ENCODE measurements at regions not wholly inside any gene's neighbourhood (a gene's known extent, or its start where the extent isn't known, plus 50 kb on each side); places are given as distances from the start of the nearest gene placed in this dataset.

GRCh38 chr11:92838759-92839310 is 130.6 kb upstream of the MTNR1B start:
- intact Hi-C loops (cut with micrococcal nuclease): no loop called here
- H3K4me1 ChIP-seq (ENCODE audit: insufficient read depth, low read length): no peaks in the 10 kb centered on the region

DNA sequence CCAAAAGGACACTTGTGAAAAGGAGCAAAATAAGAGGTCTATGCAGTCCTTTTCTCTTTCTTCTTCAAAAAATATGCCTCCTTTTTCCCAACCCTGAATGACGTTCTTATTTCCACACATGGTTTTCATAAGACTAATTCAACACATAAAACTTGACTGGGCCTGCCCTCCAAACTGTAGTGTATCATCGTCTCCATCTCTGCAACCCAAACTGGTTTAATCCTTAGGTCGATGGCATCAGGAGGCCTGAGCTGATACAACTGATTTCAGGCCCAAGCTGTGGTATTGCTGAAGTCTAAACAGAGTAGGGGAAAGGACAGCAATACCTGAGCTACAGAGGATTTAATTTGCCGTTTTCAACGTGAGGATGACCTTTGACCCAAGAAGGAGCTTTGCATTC is 130.0 kb upstream of the MTNR1B start:
- TF ChIP-seq EZH2phosphoT487 (IDR thresholded peaks at IDR 0.05; ENCODE audit: borderline replicate concordance, low read length) (no peak), CTCF (conservative IDR thresholded peaks at IDR 0.05; ENCODE audit: low read depth, low read length) (no peak), EZH2 (IDR thresholded peaks at IDR 0.05; ENCODE audit: low read length, unreplicated experiment) (no peak)
- Histone ChIP-seq H3K9me3 (ENCODE audit: low read length) (no peaks in the 10 kb centered on the region), H3K4me2 (ENCODE audit: low read length) (no peak overlapping the region), H2AFZ (ENCODE audit: low read length) (no peak overlapping the region), H3F3A (ENCODE audit: low read length, unreplicated experiment) (no peaks in the 10 kb centered on the region), H3K27me3 (ENCODE audit: low read length) (peaks cover 15% of the 10 kb centered on the region; the same call in 1 of the 2 replicates), H3K4me3 (ENCODE audit: low read length) (no peak overlapping the region), H3K9ac (ENCODE audit: low read length) (no peak overlapping the region), H3K79me2 (ENCODE audit: low read length) (no peaks in the 10 kb centered on the region), H3K9me2 (replicated peaks; ENCODE audit: low read length) (no peaks in the 10 kb centered on the region), H3K4me1 (ENCODE audit: insufficient read depth, low read length) (no peaks in the 10 kb centered on the region), H3K27ac (ENCODE audit: low read length) (no peak overlapping the region), H4K20me1 (ENCODE audit: low read length) (no peaks in the 10 kb centered on the region), H3K36me3 (ENCODE audit: low read depth, low read length) (no peaks in the 10 kb centered on the region)
- ChIA-PET CTCF (no interaction called here), POLR2A (ENCODE audit: unreplicated experiment) (no interaction called here)
- intact Hi-C loops (cut with micrococcal nuclease): no loop called here
- ATAC-seq (no peak), DNase-seq (no peak)
- BruUV-seq (replicated peaks): no TSS peak

More at GRCh38 chr11:92838759-92839310, 130.6 kb upstream of the MTNR1B start:
- DNase-seq (no peak), ATAC-seq (no peak)
- Histone ChIP-seq H3K4me2 (ENCODE audit: low read length) (no peak overlapping the region), H3K9me3 (ENCODE audit: low read length) (no peaks in the 10 kb centered on the region), H2AFZ (ENCODE audit: low read length) (no peak overlapping the region), H4K20me1 (ENCODE audit: low read length) (no peaks in the 10 kb centered on the region), H3F3A (ENCODE audit: low read length, unreplicated experiment) (no peaks in the 10 kb centered on the region), H3K9ac (ENCODE audit: low read length) (no peak overlapping the region), H3K4me3 (ENCODE audit: low read length) (no peak overlapping the region), H3K27me3 (ENCODE audit: low read length) (peaks cover 9% of the 10 kb centered on the region; the same call in 1 of the 2 replicates), H3K79me2 (ENCODE audit: low read length) (no peaks in the 10 kb centered on the region), H3K9me2 (replicated peaks; ENCODE audit: low read length) (no peaks in the 10 kb centered on the region), H3K27ac (ENCODE audit: low read length) (no peak overlapping the region), H3K36me3 (ENCODE audit: low read depth, low read length) (no peaks in the 10 kb centered on the region)
- POLR2A ChIA-PET (ENCODE audit: unreplicated experiment): no interaction called here
- CTCF ChIA-PET: no interaction called here
- TF ChIP-seq CTCF (conservative IDR thresholded peaks at IDR 0.05; ENCODE audit: low read depth, low read length): no peak
- TF ChIP-seq EZH2 (IDR thresholded peaks at IDR 0.05; ENCODE audit: low read length, unreplicated experiment): no peak
- TF ChIP-seq EZH2phosphoT487 (IDR thresholded peaks at IDR 0.05; ENCODE audit: borderline replicate concordance, low read length): no peak
- BruUV-seq (replicated peaks): no TSS peak

DNA sequence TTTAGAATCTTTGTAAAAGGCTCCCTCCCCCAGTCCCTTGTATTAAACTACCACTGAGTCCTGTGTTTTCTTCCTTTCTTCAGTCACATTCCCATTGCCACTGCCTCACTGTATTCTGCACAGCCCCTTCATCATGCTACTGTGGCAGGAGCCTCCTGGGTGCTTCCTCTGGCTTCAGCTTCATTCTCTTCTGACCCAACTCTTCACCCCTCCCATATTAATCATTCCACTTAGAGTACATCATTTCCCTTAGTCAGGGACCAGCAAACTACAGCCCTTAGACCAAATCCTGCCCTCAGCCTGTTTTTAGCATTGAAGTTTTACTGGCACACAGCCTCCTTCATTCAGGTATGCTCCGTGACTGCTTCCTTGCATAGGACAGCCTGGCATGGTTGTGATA is 127.7 kb upstream of the MTNR1B start:
- ATAC-seq (no peak), DNase-seq (no peak)
- Histone ChIP-seq H3K36me3 (ENCODE audit: low read depth, low read length) (no peaks in the 10 kb centered on the region), H4K20me1 (ENCODE audit: low read length) (no peaks in the 10 kb centered on the region), H3K27ac (ENCODE audit: low read length) (no peak overlapping the region), H3K9me3 (ENCODE audit: low read length) (no peaks in the 10 kb centered on the region), H3K4me1 (ENCODE audit: insufficient read depth, low read length) (no peaks in the 10 kb centered on the region), H3K27me3 (ENCODE audit: low read length) (peaks cover 17% of the 10 kb centered on the region; the same call in 1 of the 2 replicates), H3K9me2 (replicated peaks; ENCODE audit: low read length) (no peaks in the 10 kb centered on the region), H3K4me2 (ENCODE audit: low read length) (no peak overlapping the region), H3K4me3 (ENCODE audit: low read length) (no peak overlapping the region), H3K9ac (ENCODE audit: low read length) (no peak overlapping the region), H3K79me2 (ENCODE audit: low read length) (no peaks in the 10 kb centered on the region), H2AFZ (ENCODE audit: low read length) (no peak overlapping the region), H3F3A (ENCODE audit: low read length, unreplicated experiment) (no peaks in the 10 kb centered on the region)
- ChIA-PET POLR2A (ENCODE audit: unreplicated experiment) (no interaction called here), CTCF (no interaction called here)
- BruUV-seq (replicated peaks): no TSS peak
- intact Hi-C loops (cut with micrococcal nuclease): no loop called here
- TF ChIP-seq CTCF (conservative IDR thresholded peaks at IDR 0.05; ENCODE audit: low read depth, low read length): no peak
- TF ChIP-seq EZH2phosphoT487 (IDR thresholded peaks at IDR 0.05; ENCODE audit: borderline replicate concordance, low read length): no peak
- TF ChIP-seq EZH2 (IDR thresholded peaks at IDR 0.05; ENCODE audit: low read length, unreplicated experiment): no peak
